ENCODE measurements at regions not wholly inside any gene's neighbourhood (a gene's known extent, or its start where the extent isn't known, plus 50 kb on each side); places are given as distances from the start of the nearest gene placed in this dataset.
"Not testable (repeated sequence)": the region's sequence is repeated elsewhere in the genome, so short reads cannot be mapped to it uniquely, and the experiment has no call there.

DNA sequence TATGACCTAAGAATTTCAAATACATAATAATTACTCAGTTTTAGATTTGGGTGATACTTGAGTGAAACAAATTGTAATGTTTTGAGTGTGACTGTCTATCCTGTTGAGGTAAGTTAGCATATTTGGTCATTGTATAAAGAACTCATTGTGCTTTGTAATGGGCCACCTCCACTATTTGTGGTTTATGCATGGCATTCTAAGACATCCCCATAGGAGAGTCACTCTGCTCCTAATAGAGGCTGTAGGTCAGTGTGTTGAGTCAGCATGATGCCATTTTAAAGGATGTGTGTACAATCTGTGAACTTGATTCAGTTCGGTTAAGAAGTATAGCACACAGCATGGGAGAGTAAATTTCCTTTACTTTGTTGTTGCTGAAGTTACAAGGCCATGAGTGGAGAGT, 1112.4 kb downstream of the JRKL start:
- no peaks in the 10 kb centered on the region for H3K36me3 ChIP-seq (ENCODE audit: control insufficient read depth in 1 of 2, insufficient read depth in 2 of 2, low read length in 2 of 2)

DNA sequence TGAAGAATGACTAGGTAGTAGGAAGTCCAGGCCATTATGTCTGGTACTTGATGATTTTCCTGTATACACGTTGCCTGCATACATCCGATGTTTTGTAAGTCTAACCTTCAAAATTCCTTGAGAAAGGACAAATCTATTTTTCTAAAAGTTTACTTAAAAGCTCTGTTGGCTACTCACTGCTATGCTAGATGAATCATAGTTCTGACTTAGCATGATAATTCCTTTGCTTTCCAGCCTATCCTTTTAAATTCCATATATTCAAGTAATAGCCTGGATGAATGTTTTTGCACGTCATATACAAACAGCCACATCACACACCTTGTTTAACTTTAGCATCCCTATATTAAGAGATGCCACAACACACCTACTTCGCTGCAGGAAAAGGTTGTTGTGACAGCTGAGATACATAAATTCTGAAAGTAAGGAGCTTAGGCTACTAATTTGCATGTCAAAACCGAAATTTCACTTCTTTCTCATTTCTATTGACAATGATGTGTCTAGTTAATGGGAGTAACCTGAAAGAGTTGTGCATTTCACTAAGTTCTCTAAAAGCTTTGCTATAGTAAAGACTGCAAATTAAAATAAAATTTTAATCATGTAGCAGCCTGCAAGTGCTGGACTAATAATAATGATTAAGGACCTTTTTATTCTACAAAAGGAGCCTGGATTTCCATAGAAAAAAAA, 1116.4 kb downstream of the JRKL start:
- no peaks in the 10 kb centered on the region for H3K4me1 ChIP-seq (ENCODE audit: control insufficient read depth in 1 of 2, insufficient read depth in 2 of 2, low read length in 2 of 2)
- no peaks in the 10 kb centered on the region for H3K9me3 ChIP-seq (ENCODE audit: control insufficient read depth in 1 of 2, low read length in 2 of 2)
- no peak overlapping the region for H3K4me3 ChIP-seq (ENCODE audit: low read depth in 1 of 2, low read length in 2 of 2)
- no peak overlapping the region for H3K27ac ChIP-seq (ENCODE audit: low read length)
- H3K27me3 ChIP-seq (ENCODE audit: low read depth, low read length), result no peaks in the 10 kb centered on the region
- H3K36me3 ChIP-seq (ENCODE audit: control insufficient read depth in 1 of 2, insufficient read depth in 2 of 2, low read length in 2 of 2), result no peaks in the 10 kb centered on the region

More for the DNA sequence above, 1112.4 kb downstream of the JRKL start:
- no peak overlapping the region for H3K4me3 ChIP-seq (ENCODE audit: low read depth in 1 of 2, low read length in 2 of 2)
- no peaks in the 10 kb centered on the region for H3K27me3 ChIP-seq (ENCODE audit: low read depth, low read length)
- H3K4me1 ChIP-seq (ENCODE audit: control insufficient read depth in 1 of 2, insufficient read depth in 2 of 2, low read length in 2 of 2), result no peaks in the 10 kb centered on the region
- H3K9me3 ChIP-seq (ENCODE audit: control insufficient read depth in 1 of 2, low read length in 2 of 2), result no peaks in the 10 kb centered on the region
- H3K27ac ChIP-seq (ENCODE audit: low read length), result no peak overlapping the region

DNA sequence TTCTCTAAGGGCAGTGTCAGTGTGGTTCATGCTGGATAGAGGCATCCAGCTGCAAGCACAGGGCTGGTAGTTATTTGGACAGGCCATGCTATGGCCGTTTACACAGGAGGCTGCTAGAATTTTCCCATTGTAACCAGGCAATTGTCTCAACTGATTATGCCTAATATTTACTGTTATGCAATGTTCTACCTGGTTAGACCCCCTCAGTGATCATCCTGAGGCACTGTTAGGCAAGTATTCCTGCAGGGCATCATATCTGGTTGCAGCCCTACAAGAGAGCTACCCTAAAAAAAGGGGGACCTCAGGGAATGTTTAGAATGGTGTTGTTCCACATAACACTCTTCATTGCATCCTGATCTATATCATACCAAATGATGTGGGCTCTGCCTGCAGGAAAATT, 1124.6 kb downstream of the JRKL start:
- no peaks in the 10 kb centered on the region for H3K36me3 ChIP-seq (ENCODE audit: control insufficient read depth in 1 of 2, insufficient read depth in 2 of 2, low read length in 2 of 2)

DNA sequence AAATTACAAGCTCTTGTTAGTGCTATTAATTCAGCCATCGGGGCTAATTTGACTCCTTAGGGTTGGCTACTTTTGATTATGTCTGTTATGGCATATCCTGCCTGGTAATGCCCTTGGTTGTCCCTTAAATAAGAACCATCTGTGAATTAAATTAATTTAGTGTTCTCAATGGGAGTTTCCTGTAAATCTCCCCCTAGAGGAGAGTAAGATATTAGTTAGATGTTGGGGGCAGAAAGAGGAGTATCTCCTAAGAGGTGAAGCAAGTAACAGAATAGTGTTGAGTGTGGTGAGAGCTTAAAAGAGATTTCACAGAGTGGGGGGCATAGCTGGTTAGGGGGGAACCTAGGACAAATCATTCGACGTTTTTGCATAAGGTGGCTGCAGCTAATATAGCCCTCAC, 1126.9 kb downstream of the JRKL start:
- H3K9me3 ChIP-seq (ENCODE audit: control insufficient read depth in 1 of 2, low read length in 2 of 2), result no peaks in the 10 kb centered on the region
- no peak overlapping the region for H3K27ac ChIP-seq (ENCODE audit: low read length)
- H3K4me1 ChIP-seq (ENCODE audit: control insufficient read depth in 1 of 2, insufficient read depth in 2 of 2, low read length in 2 of 2), result no peaks in the 10 kb centered on the region
- H3K27me3 ChIP-seq (ENCODE audit: low read depth, low read length), result no peaks in the 10 kb centered on the region
- H3K36me3 ChIP-seq (ENCODE audit: control insufficient read depth in 1 of 2, insufficient read depth in 2 of 2, low read length in 2 of 2), result no peaks in the 10 kb centered on the region
- no peak overlapping the region for H3K4me3 ChIP-seq (ENCODE audit: low read depth in 1 of 2, low read length in 2 of 2)

More for the DNA sequence above, 1124.6 kb downstream of the JRKL start:
- Histone ChIP-seq H3K9me3 (ENCODE audit: control insufficient read depth in 1 of 2, low read length in 2 of 2) (no peaks in the 10 kb centered on the region), H3K27ac (ENCODE audit: low read length) (no peak overlapping the region), H3K27me3 (ENCODE audit: low read depth, low read length) (no peaks in the 10 kb centered on the region), H3K4me3 (ENCODE audit: low read depth in 1 of 2, low read length in 2 of 2) (no peak overlapping the region), H3K4me1 (ENCODE audit: control insufficient read depth in 1 of 2, insufficient read depth in 2 of 2, low read length in 2 of 2) (no peaks in the 10 kb centered on the region)

DNA sequence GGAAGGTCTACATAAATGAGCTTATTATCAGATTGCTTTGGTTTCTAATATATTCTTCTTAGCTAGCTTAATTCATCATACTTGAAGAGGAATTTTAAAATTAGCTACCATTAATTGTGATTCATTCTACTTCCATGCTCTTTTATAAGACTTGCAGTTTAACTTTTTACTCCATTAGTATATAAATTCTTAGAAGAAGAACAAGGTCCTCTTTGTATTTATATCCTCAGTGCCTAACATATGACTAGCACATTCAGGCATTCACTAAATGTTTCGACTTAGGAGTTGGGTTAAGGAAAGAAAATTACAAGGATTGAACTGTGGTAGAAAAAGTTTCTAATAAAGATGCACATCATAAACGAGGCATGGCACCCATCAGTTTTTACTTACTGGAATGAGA, 1135.5 kb downstream of the JRKL start:
- no peaks in the 10 kb centered on the region for H3K9me3 ChIP-seq (ENCODE audit: control insufficient read depth in 1 of 2, low read length in 2 of 2)
- no peaks in the 10 kb centered on the region for H3K36me3 ChIP-seq (ENCODE audit: control insufficient read depth in 1 of 2, insufficient read depth in 2 of 2, low read length in 2 of 2)
- no peak overlapping the region for H3K4me3 ChIP-seq (ENCODE audit: low read depth in 1 of 2, low read length in 2 of 2)
- H3K27ac ChIP-seq (ENCODE audit: low read length), result no peak overlapping the region
- no peaks in the 10 kb centered on the region for H3K27me3 ChIP-seq (ENCODE audit: low read depth, low read length)
- no peaks in the 10 kb centered on the region for H3K4me1 ChIP-seq (ENCODE audit: control insufficient read depth in 1 of 2, insufficient read depth in 2 of 2, low read length in 2 of 2)

DNA sequence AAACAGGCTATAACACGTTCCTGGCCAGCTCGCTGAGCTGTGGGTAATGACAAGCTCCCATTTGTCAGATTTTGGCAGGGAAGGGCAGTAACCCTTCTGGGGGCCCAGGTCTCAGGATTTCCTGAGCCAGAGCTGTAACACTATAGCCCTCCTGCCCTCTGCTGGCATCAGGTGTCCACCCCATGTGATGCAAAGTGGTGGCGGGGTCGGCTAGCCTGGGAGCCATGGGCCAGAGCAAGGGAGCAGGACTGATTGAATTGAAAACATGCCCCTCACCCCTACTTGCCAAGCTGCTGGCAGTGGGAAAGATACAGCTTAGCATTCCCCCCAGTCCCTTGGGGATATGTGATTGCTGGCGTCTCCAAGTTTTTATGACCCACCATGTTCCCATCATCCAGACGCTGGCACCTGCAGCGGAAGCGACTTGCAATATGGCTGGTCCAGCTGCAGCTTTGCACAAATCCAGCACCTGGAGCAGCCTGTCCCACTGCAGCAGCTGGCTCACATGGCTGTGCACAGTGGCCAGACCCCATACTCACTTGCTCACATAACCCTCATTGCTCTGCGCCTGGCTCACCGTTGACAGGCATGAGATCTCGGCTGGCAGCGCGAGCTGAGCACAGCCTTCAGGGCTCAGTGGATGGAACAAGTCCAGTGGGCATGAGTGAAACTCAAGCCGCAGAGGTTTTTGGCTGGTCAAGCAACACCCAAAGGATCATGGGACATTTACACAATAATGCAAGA, 1147.8 kb downstream of the JRKL start:
- Histone ChIP-seq H3K27ac (ENCODE audit: low read length) (no peak overlapping the region), H3K27me3 (ENCODE audit: low read depth, low read length) (no peaks in the 10 kb centered on the region), H3K9me3 (ENCODE audit: control insufficient read depth in 1 of 2, low read length in 2 of 2) (peaks cover 0 to 2% of the 10 kb centered on the region in 2 donors), H3K36me3 (ENCODE audit: control insufficient read depth in 1 of 2, insufficient read depth in 2 of 2, low read length in 2 of 2) (no peaks in the 10 kb centered on the region), H3K4me1 (ENCODE audit: control insufficient read depth in 1 of 2, insufficient read depth in 2 of 2, low read length in 2 of 2) (no peaks in the 10 kb centered on the region), H3K4me3 (ENCODE audit: low read depth in 1 of 2, low read length in 2 of 2) (no peak overlapping the region)

DNA sequence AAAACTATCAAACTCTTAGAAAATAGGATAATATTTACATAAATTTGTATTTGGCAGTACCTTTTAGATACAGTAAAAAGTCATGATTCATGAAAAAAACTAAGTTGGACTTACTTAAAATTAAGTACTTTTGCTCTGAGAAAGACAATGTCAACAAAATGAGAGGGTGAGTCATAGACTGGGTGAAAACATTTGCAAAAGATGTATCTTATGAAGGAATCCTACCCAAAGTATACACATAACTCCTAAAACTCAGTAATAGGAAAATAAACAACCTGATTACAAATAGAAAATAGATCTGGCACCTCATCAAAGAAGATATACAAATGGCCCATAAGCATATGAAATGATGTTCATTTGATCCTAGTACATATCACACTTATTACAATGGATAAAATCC, 1154.6 kb downstream of the JRKL start:
- H3K4me1 ChIP-seq (ENCODE audit: control insufficient read depth in 1 of 2, insufficient read depth in 2 of 2, low read length in 2 of 2), result no peaks in the 10 kb centered on the region
- H3K36me3 ChIP-seq (ENCODE audit: control insufficient read depth in 1 of 2, insufficient read depth in 2 of 2, low read length in 2 of 2), result no peaks in the 10 kb centered on the region
- no peaks in the 10 kb centered on the region for H3K27me3 ChIP-seq (ENCODE audit: low read depth, low read length)
- H3K27ac ChIP-seq (ENCODE audit: low read length), result no peak overlapping the region
- peaks cover 0 to 2% of the 10 kb centered on the region in 2 donors for H3K9me3 ChIP-seq (ENCODE audit: control insufficient read depth in 1 of 2, low read length in 2 of 2)
- no peak overlapping the region for H3K4me3 ChIP-seq (ENCODE audit: low read depth in 1 of 2, low read length in 2 of 2)

DNA sequence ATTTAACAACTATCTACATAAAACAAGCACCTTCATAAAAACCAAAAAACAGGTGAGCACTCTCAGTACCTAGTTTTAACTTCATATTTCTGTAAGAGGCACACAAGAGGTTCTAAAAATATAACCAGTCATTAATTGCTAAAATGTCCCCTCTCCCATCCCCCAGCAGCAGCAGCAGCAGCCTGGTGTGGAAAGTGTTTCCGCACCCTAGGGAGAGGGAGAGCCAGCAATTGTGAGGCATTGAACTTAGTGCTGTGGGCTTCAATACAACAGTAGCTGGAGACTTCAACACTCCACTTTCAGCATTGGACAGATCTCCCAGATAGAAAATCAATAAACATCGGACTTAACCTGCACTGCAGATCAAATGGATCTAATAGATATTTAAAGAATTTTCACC, 1158.5 kb downstream of the JRKL start:
- H3K27me3 ChIP-seq (ENCODE audit: low read depth, low read length), result no peaks in the 10 kb centered on the region
- H3K4me3 ChIP-seq (ENCODE audit: low read depth in 1 of 2, low read length in 2 of 2), result no peak overlapping the region
- no peaks in the 10 kb centered on the region for H3K4me1 ChIP-seq (ENCODE audit: control insufficient read depth in 1 of 2, insufficient read depth in 2 of 2, low read length in 2 of 2)
- H3K27ac ChIP-seq (ENCODE audit: low read length), result no peak overlapping the region
- no peaks in the 10 kb centered on the region for H3K36me3 ChIP-seq (ENCODE audit: control insufficient read depth in 1 of 2, insufficient read depth in 2 of 2, low read length in 2 of 2)
- no peaks in the 10 kb centered on the region for H3K9me3 ChIP-seq (ENCODE audit: control insufficient read depth in 1 of 2, low read length in 2 of 2)

DNA sequence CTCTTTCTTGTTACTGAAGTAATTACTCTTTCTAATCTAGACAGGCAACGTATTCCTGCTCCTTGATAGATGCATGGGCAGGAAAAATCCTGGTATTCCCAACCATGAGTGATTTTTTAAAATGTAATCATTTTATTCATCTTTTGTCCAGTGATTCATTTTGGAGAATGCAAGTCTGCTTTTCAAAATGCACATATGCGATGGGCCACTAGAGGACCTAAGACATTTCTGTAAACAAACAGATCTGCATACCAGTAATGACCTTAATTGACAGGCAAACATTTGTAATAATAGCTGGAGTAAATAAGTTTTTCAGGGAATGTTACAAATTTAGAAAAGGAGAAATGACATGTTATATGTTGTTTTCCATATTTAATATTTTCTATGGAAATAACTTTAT, 1167.6 kb downstream of the JRKL start:
- no peaks in the 10 kb centered on the region for H3K4me1 ChIP-seq (ENCODE audit: control insufficient read depth in 1 of 2, insufficient read depth in 2 of 2, low read length in 2 of 2)
- no peaks in the 10 kb centered on the region for H3K36me3 ChIP-seq (ENCODE audit: control insufficient read depth in 1 of 2, insufficient read depth in 2 of 2, low read length in 2 of 2)
- H3K4me3 ChIP-seq (ENCODE audit: low read depth in 1 of 2, low read length in 2 of 2), result no peak overlapping the region
- H3K9me3 ChIP-seq (ENCODE audit: control insufficient read depth in 1 of 2, low read length in 2 of 2), result no peaks in the 10 kb centered on the region
- no peaks in the 10 kb centered on the region for H3K27me3 ChIP-seq (ENCODE audit: low read depth, low read length)
- no peak overlapping the region for H3K27ac ChIP-seq (ENCODE audit: low read length)

DNA sequence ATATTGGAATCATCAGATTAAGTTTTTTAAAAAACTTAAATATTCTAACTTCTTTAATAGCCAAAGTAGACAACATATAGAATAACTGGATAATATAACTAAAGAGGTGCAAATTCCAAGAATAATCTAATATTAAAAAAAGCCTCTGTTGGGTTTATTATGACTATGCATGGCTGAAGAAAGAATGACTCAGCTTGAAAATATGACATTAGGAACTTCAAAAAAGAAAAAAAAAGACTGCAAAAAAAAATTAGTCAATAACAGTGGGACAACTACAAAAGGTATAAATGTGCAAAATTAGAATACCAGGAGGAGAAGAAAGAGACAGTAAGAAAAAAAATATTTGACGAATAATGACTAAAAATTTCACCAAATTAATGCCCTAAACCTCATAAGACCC, 1178.0 kb downstream of the JRKL start:
- Histone ChIP-seq H3K27ac (ENCODE audit: low read length) (no peak overlapping the region), H3K27me3 (ENCODE audit: low read depth, low read length) (no peaks in the 10 kb centered on the region), H3K4me1 (ENCODE audit: control insufficient read depth in 1 of 2, insufficient read depth in 2 of 2, low read length in 2 of 2) (no peaks in the 10 kb centered on the region), H3K4me3 (ENCODE audit: low read depth in 1 of 2, low read length in 2 of 2) (no peak overlapping the region), H3K36me3 (ENCODE audit: control insufficient read depth in 1 of 2, insufficient read depth in 2 of 2, low read length in 2 of 2) (no peaks in the 10 kb centered on the region), H3K9me3 (ENCODE audit: control insufficient read depth in 1 of 2, low read length in 2 of 2) (no peaks in the 10 kb centered on the region)

DNA sequence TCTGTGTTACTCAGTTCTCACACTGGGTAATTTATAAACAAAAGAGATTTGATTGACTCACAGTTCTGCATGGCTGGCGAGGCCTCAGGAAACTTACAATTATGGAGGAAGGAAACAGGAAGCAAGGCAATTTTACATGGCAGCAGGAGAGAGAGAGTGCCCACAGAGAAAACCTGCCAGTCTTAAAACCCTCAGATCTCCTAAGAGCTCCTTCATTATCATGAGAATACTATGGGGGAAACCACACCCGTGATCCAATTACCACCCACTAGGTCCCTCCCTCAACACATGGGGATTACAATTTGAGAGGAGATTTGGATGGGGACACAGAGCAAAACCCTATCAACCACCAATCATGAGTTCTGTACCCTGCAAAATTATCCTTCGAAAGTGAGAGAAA, 1180.8 kb downstream of the JRKL start:
- Histone ChIP-seq H3K4me3 (ENCODE audit: low read depth in 1 of 2, low read length in 2 of 2) (no peak overlapping the region), H3K4me1 (ENCODE audit: control insufficient read depth in 1 of 2, insufficient read depth in 2 of 2, low read length in 2 of 2) (no peaks in the 10 kb centered on the region), H3K27me3 (ENCODE audit: low read depth, low read length) (no peaks in the 10 kb centered on the region), H3K36me3 (ENCODE audit: control insufficient read depth in 1 of 2, insufficient read depth in 2 of 2, low read length in 2 of 2) (no peaks in the 10 kb centered on the region), H3K27ac (ENCODE audit: low read length) (no peak overlapping the region), H3K9me3 (ENCODE audit: control insufficient read depth in 1 of 2, low read length in 2 of 2) (no peaks in the 10 kb centered on the region)

DNA sequence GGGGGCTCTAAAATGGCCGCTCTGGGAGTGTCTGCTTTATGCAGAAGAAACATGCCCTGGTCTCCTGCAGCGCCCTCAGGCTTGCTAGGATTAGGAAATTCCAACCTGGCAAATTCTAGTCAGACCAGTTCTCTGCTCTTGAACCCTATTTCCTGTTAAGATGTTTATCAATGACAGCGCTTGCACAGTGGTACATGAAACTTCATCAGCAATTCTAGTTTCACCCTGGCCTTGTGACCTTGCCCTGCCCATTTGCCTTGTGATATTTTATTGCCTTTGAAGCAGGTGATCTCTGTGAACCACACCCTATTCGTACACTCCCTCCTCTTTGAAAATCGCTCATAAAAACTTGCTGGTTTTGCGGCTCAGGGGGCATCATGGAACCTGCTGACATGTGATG, 1184.0 kb downstream of the JRKL start:
- not testable (repeated sequence) for H3K4me3 ChIP-seq (ENCODE audit: low read depth in 1 of 2, low read length in 2 of 2); H3K27ac ChIP-seq (ENCODE audit: low read length); H3K9me3 ChIP-seq (ENCODE audit: control insufficient read depth in 1 of 2, low read length in 2 of 2); H3K27me3 ChIP-seq (ENCODE audit: low read depth, low read length); H3K4me1 ChIP-seq (ENCODE audit: control insufficient read depth in 1 of 2, insufficient read depth in 2 of 2, low read length in 2 of 2); H3K36me3 ChIP-seq (ENCODE audit: control insufficient read depth in 1 of 2, insufficient read depth in 2 of 2, low read length in 2 of 2)

Measured in muscle layer of duodenum (tissue), 2 donors.